ENCODE measurements at regions not wholly inside any gene's neighbourhood (a gene's known extent, or its start where the extent isn't known, plus 50 kb on each side); places are given as distances from the start of the nearest gene placed in this dataset.

GRCh38 chrX:39206399-39207145 lies 405.3 kb downstream of the MID1IP1 start:
- Histone ChIP-seq H3K9me3 (ENCODE audit: control insufficient read depth, low read length) (no peaks in the 10 kb centered on the region), H4K91ac (ENCODE audit: low read length) (no peak overlapping the region), H2BK5ac (ENCODE audit: low read depth, low read length, poor library complexity, severe bottlenecking) (no peak overlapping the region), H3K14ac (ENCODE audit: low read length in 2 of 2) (no peak overlapping the region), H4K8ac (ENCODE audit: low read length) (no peak overlapping the region), H3K79me1 (replicated peaks; ENCODE audit: low read length, poor library complexity, severe bottlenecking) (no peaks in the 10 kb centered on the region), H2BK12ac (ENCODE audit: low read length in 2 of 2) (no peak overlapping the region), H3K27ac (ENCODE audit: low read length, poor library complexity, severe bottlenecking) (no peak overlapping the region), H3K9ac (ENCODE audit: low read length) (no peak overlapping the region), H3K4me3 (ENCODE audit: insufficient read depth in 1 of 2, low read depth in 1 of 2, low read length in 2 of 2) (no peak overlapping the region), H2BK120ac (ENCODE audit: low read depth, low read length) (no peak overlapping the region), H3K4me2 (ENCODE audit: low read length, poor library complexity, severe bottlenecking) (no peak overlapping the region), H2BK15ac (ENCODE audit: low read depth, poor library complexity, severe bottlenecking) (no peak overlapping the region), H2AK5ac (ENCODE audit: low read length, severe bottlenecking) (no peak overlapping the region), H3K36me3 (ENCODE audit: control insufficient read depth in 1 of 2, insufficient read depth in 2 of 2, low read depth in 1 of 2, low read length in 2 of 2) (no peaks in the 10 kb centered on the region), H3K27me3 (ENCODE audit: control insufficient read depth in 1 of 2, insufficient read depth in 1 of 2, low read length in 2 of 2) (peaks cover 0 to 85% of the 10 kb centered on the region in 2 experiments), H3K4me1 (ENCODE audit: control insufficient read depth, insufficient read depth, low read depth, low read length) (no peaks in the 10 kb centered on the region), H3K23ac (ENCODE audit: low read length in 2 of 2) (no peak overlapping the region), H3K4ac (ENCODE audit: low read depth in 1 of 2, low read length in 2 of 2) (no peak overlapping the region), H3K18ac (ENCODE audit: low read depth in 1 of 2, low read length in 2 of 2) (no peak overlapping the region), H2AFZ (ENCODE audit: low read depth, low read length) (no peak overlapping the region)
- no peak for DNase-seq
- whole genome bisulfite sequencing, result 86% methylated on average over 3 of the region's 4 CpGs

GRCh38 chrX:39211501-39211900 lies 410.2 kb downstream of the MID1IP1 start:
- H3K27me3 ChIP-seq (ENCODE audit: control insufficient read depth in 1 of 2, insufficient read depth in 1 of 2, low read length in 2 of 2), result peaks cover 0 to 77% of the 10 kb centered on the region in 2 experiments
- H3K9me3 ChIP-seq (ENCODE audit: control insufficient read depth, low read length), result no peaks in the 10 kb centered on the region
- 0% methylated on average over 1 of the region's 1 CpG for WGBS
- no peak overlapping the region for H2BK120ac ChIP-seq (ENCODE audit: low read depth, low read length)
- H3K14ac ChIP-seq (ENCODE audit: low read length in 2 of 2), result no peak overlapping the region
- H4K91ac ChIP-seq (ENCODE audit: low read length), result no peak overlapping the region
- no peak overlapping the region for H2BK15ac ChIP-seq (ENCODE audit: low read depth, poor library complexity, severe bottlenecking)
- no peak overlapping the region for H3K9ac ChIP-seq (ENCODE audit: low read length)
- H3K4ac ChIP-seq (ENCODE audit: low read depth in 1 of 2, low read length in 2 of 2), result no peak overlapping the region
- no peak overlapping the region for H3K23ac ChIP-seq (ENCODE audit: low read length in 2 of 2)
- no peaks in the 10 kb centered on the region for H3K36me3 ChIP-seq (ENCODE audit: control insufficient read depth in 1 of 2, insufficient read depth in 2 of 2, low read depth in 1 of 2, low read length in 2 of 2)
- H3K79me1 ChIP-seq (replicated peaks; ENCODE audit: low read length, poor library complexity, severe bottlenecking), result no peaks in the 10 kb centered on the region
- no peak for DNase-seq
- H2BK5ac ChIP-seq (ENCODE audit: low read depth, low read length, poor library complexity, severe bottlenecking), result no peak overlapping the region
- no peak overlapping the region for H2BK12ac ChIP-seq (ENCODE audit: low read length in 2 of 2)
- no peak overlapping the region for H2AK5ac ChIP-seq (ENCODE audit: low read length, severe bottlenecking)
- H3K4me2 ChIP-seq (ENCODE audit: low read length, poor library complexity, severe bottlenecking), result no peak overlapping the region
- H2AFZ ChIP-seq (ENCODE audit: low read depth, low read length), result no peak overlapping the region
- H3K4me1 ChIP-seq (ENCODE audit: control insufficient read depth, insufficient read depth, low read depth, low read length), result no peaks in the 10 kb centered on the region
- no peak overlapping the region for H3K27ac ChIP-seq (ENCODE audit: low read length, poor library complexity, severe bottlenecking)
- no peak overlapping the region for H3K4me3 ChIP-seq (ENCODE audit: insufficient read depth in 1 of 2, low read depth in 1 of 2, low read length in 2 of 2)
- H4K8ac ChIP-seq (ENCODE audit: low read length), result no peak overlapping the region
- no peak overlapping the region for H3K18ac ChIP-seq (ENCODE audit: low read depth in 1 of 2, low read length in 2 of 2)

GRCh38 chrX:39212456-39212855 lies 411.2 kb downstream of the MID1IP1 start:
- H2AK5ac ChIP-seq (ENCODE audit: low read length, severe bottlenecking), result no peak overlapping the region
- no peaks in the 10 kb centered on the region for H3K79me1 ChIP-seq (replicated peaks; ENCODE audit: low read length, poor library complexity, severe bottlenecking)
- H3K27ac ChIP-seq (ENCODE audit: low read length, poor library complexity, severe bottlenecking), result no peak overlapping the region
- no peak for DNase-seq
- H2BK15ac ChIP-seq (ENCODE audit: low read depth, poor library complexity, severe bottlenecking), result no peak overlapping the region
- no peak overlapping the region for H2BK5ac ChIP-seq (ENCODE audit: low read depth, low read length, poor library complexity, severe bottlenecking)
- H3K4me1 ChIP-seq (ENCODE audit: control insufficient read depth, insufficient read depth, low read depth, low read length), result no peaks in the 10 kb centered on the region
- no peak overlapping the region for H3K4me3 ChIP-seq (ENCODE audit: insufficient read depth in 1 of 2, low read depth in 1 of 2, low read length in 2 of 2)
- 76% methylated on average over 1 of the region's 2 CpGs for WGBS
- H4K8ac ChIP-seq (ENCODE audit: low read length), result no peak overlapping the region
- H3K4ac ChIP-seq (ENCODE audit: low read depth in 1 of 2, low read length in 2 of 2), result no peak overlapping the region
- no peak overlapping the region for H3K18ac ChIP-seq (ENCODE audit: low read depth in 1 of 2, low read length in 2 of 2)
- H3K23ac ChIP-seq (ENCODE audit: low read length in 2 of 2), result no peak overlapping the region
- no peak overlapping the region for H2BK12ac ChIP-seq (ENCODE audit: low read length in 2 of 2)
- no peak overlapping the region for H3K9ac ChIP-seq (ENCODE audit: low read length)
- no peaks in the 10 kb centered on the region for H3K9me3 ChIP-seq (ENCODE audit: control insufficient read depth, low read length)
- H2BK120ac ChIP-seq (ENCODE audit: low read depth, low read length), result no peak overlapping the region
- no peak overlapping the region for H3K14ac ChIP-seq (ENCODE audit: low read length in 2 of 2)
- H2AFZ ChIP-seq (ENCODE audit: low read depth, low read length), result no peak overlapping the region
- H3K36me3 ChIP-seq (ENCODE audit: control insufficient read depth in 1 of 2, insufficient read depth in 2 of 2, low read depth in 1 of 2, low read length in 2 of 2), result no peaks in the 10 kb centered on the region
- peaks cover 0 to 76% of the 10 kb centered on the region in 2 experiments for H3K27me3 ChIP-seq (ENCODE audit: control insufficient read depth in 1 of 2, insufficient read depth in 1 of 2, low read length in 2 of 2)
- H3K4me2 ChIP-seq (ENCODE audit: low read length, poor library complexity, severe bottlenecking), result no peak overlapping the region
- no peak overlapping the region for H4K91ac ChIP-seq (ENCODE audit: low read length)

- Histone ChIP-seq H4K91ac (ENCODE audit: low read length) (no peak overlapping the region), H3K36me3 (ENCODE audit: control insufficient read depth in 1 of 2, insufficient read depth in 2 of 2, low read depth in 1 of 2, low read length in 2 of 2) (no peaks in the 10 kb centered on the region), H3K23ac (ENCODE audit: low read length in 2 of 2) (no peak overlapping the region), H3K4me1 (ENCODE audit: control insufficient read depth, insufficient read depth, low read depth, low read length) (no peaks in the 10 kb centered on the region), H3K4me3 (ENCODE audit: insufficient read depth in 1 of 2, low read depth in 1 of 2, low read length in 2 of 2) (no peak overlapping the region), H4K8ac (ENCODE audit: low read length) (no peak overlapping the region), H2BK15ac (ENCODE audit: low read depth, poor library complexity, severe bottlenecking) (no peak overlapping the region), H3K18ac (ENCODE audit: low read depth in 1 of 2, low read length in 2 of 2) (no peak overlapping the region), H3K27me3 (ENCODE audit: control insufficient read depth in 1 of 2, insufficient read depth in 1 of 2, low read length in 2 of 2) (peaks cover 0 to 81% of the 10 kb centered on the region in 2 experiments), H2BK12ac (ENCODE audit: low read length in 2 of 2) (no peak overlapping the region), H3K9ac (ENCODE audit: low read length) (no peak overlapping the region), H3K4me2 (ENCODE audit: low read length, poor library complexity, severe bottlenecking) (no peak overlapping the region), H3K4ac (ENCODE audit: low read depth in 1 of 2, low read length in 2 of 2) (no peak overlapping the region), H2AK5ac (ENCODE audit: low read length, severe bottlenecking) (no peak overlapping the region), H2BK5ac (ENCODE audit: low read depth, low read length, poor library complexity, severe bottlenecking) (no peak overlapping the region), H3K14ac (ENCODE audit: low read length in 2 of 2) (no peak overlapping the region), H2AFZ (ENCODE audit: low read depth, low read length) (no peak overlapping the region), H3K9me3 (ENCODE audit: control insufficient read depth, low read length) (peaks cover 3% of the 10 kb centered on the region), H3K27ac (ENCODE audit: low read length, poor library complexity, severe bottlenecking) (no peak overlapping the region), H2BK120ac (ENCODE audit: low read depth, low read length) (no peak overlapping the region), H3K79me1 (replicated peaks; ENCODE audit: low read length, poor library complexity, severe bottlenecking) (no peaks in the 10 kb centered on the region)
- no peak for DNase-seq
- WGBS, result no CpG with 5 or more reads among the region's 4 CpGs
These were observed 413.3 kb downstream of the MID1IP1 start for GRCh38 chrX:39214387-39215126.
